ENCODE measurements at regions not wholly inside any gene's neighbourhood (a gene's known extent, or its start where the extent isn't known, plus 50 kb on each side); places are given as distances from the start of the nearest gene placed in this dataset.

GRCh38 chr4:72857216-72857615 lies 212.3 kb downstream of the COX18 start:
- BruUV-seq (replicated peaks): no TSS peak
- Histone ChIP-seq H3K9me3 (ENCODE audit: control insufficient read depth in 1 of 2, insufficient read depth in 1 of 2, low read depth in 1 of 2, low read length in 2 of 2) (no peaks in the 10 kb centered on the region), H3K9me2 (ENCODE audit: insufficient read depth) (no peaks in the 10 kb centered on the region), H3K4me1 (ENCODE audit: control insufficient read depth in 1 of 2, insufficient read depth in 2 of 2, low read length in 2 of 2) (no peaks in the 10 kb centered on the region), H3K4me2 (ENCODE audit: low read length) (no peak overlapping the region), H3K9ac (ENCODE audit: low read length) (no peak overlapping the region), H4K20me1 (ENCODE audit: insufficient read depth) (no peaks in the 10 kb centered on the region), H2AFZ (ENCODE audit: low read depth, low read length, poor library complexity, severe bottlenecking) (no peak overlapping the region), H3K27ac (ENCODE audit: low read depth, low read length) (no peak overlapping the region), H3K79me2 (ENCODE audit: insufficient read depth, low read length) (no peaks in the 10 kb centered on the region), H3K4me3 (replicated peaks in 1 of 2; ENCODE audit: low read depth in 1 of 2, low read length in 2 of 2) (no peak overlapping the region), H3K27me3 (ENCODE audit: insufficient read depth, low read length) (peaks cover 5% of the 10 kb centered on the region; the same call in 1 of the 2 replicates), H3K36me3 (ENCODE audit: control insufficient read depth in 1 of 2, insufficient read depth in 2 of 2, low read length in 2 of 2) (no peaks in the 10 kb centered on the region)
- DNase-seq (ENCODE audit: low read depth, low spot score): no peak
- POLR2A ChIA-PET: no interaction called here
- RAD21 ChIA-PET (ENCODE audit: low non-redundant PET in 1 of 2, low total read pairs in 2 of 2, uncharacterized antibody in 2 of 2, unreplicated experiment in 2 of 2): no interaction called here
- no peak for ATAC-seq
- CTCF ChIA-PET: no interaction called here
- TF ChIP-seq EZH2phosphoT487 (IDR thresholded peaks at IDR 0.05; ENCODE audit: borderline replicate concordance) (no peak), YY1 (IDR thresholded peaks at IDR 0.05; ENCODE audit: extremely low read depth, insufficient replicate concordance, low read depth, low read length) (no peak), JUND (IDR thresholded peaks at IDR 0.05) (no peak), ZNF274 (IDR thresholded peaks at IDR 0.05; ENCODE audit: low read depth, low read length) (no peak), RAD21 (IDR thresholded peaks at IDR 0.05; ENCODE audit: low read depth) (no peak), MAX (IDR thresholded peaks at IDR 0.05) (no peak), TCF7L2 (IDR thresholded peaks at IDR 0.05; ENCODE audit: borderline replicate concordance, extremely low read depth, insufficient read depth, insufficient read length) (no peak), ZFX (IDR thresholded peaks at IDR 0.05) (no peak), POLR2AphosphoS5 (IDR thresholded peaks at IDR 0.05; ENCODE audit: low read depth, low read length) (no peak), ATF3 (IDR thresholded peaks at IDR 0.05) (no peak), CBX3 (IDR thresholded peaks at IDR 0.05; ENCODE audit: low read depth) (no peak), CTCF (IDR thresholded peaks at IDR 0.05 in 2 of 3, conservative IDR thresholded peaks at IDR 0.05 in 1 of 3; ENCODE audit: borderline replicate concordance in 1 of 3, insufficient read depth in 1 of 3, low read depth in 2 of 3, low read length in 2 of 3) (no peak), POLR2A (IDR thresholded peaks at IDR 0.05; ENCODE audit: borderline replicate concordance, extremely low read depth, insufficient read depth, insufficient read length) (no peak), EGR1 (IDR thresholded peaks at IDR 0.05; ENCODE audit: low read depth) (no peak), ELF1 (IDR thresholded peaks at IDR 0.05; ENCODE audit: borderline replicate concordance, low read depth) (no peak), ZBTB33 (IDR thresholded peaks at IDR 0.05; ENCODE audit: extremely low read depth, insufficient replicate concordance, low read length) (no peak), FOSL1 (IDR thresholded peaks at IDR 0.05; ENCODE audit: low read depth) (no peak), CEBPB (IDR thresholded peaks at IDR 0.05; ENCODE audit: low read depth) (no peak), SP1 (IDR thresholded peaks at IDR 0.05; ENCODE audit: low read depth) (no peak), SRF (IDR thresholded peaks at IDR 0.05; ENCODE audit: low read depth) (no peak)
- intact Hi-C loops (cut with micrococcal nuclease): no loop called here

Data from HCT116 (cell line).